SK-N-SH (cell line): ENCODE measurements at regions not wholly inside any gene's neighbourhood (a gene's known extent, or its start where the extent isn't known, plus 50 kb on each side); places are given as distances from the start of the nearest gene placed in this dataset.

Experiments used
- CTCF ChIP-seq: fragments of 200-600 bp; sonication (generic); IDR thresholded peaks from 2 replicates; pipeline ENCODE4 v1.6.1; 2017; ENCODE audit warnings: antibody characterized with exemption, mild to moderate bottlenecking, moderate library complexity
- MAX ChIP-seq: IDR thresholded peaks from 2 replicates; pipeline ENCODE4 v1.4.0; 2012; ENCODE audit warnings: low read depth
- MXI1 ChIP-seq: IDR thresholded peaks from 2 replicates; pipeline ENCODE4 v1.6.1; 2012; ENCODE audit warnings: mild to moderate bottlenecking, low read depth, low read length, improper control_type of control experiment
- POLR2AphosphoS5 ChIP-seq: IDR thresholded peaks from 2 replicates; pipeline ENCODE4 v1.6.1; 2012; ENCODE audit warnings: low read depth, low read length
- RAD21 ChIP-seq: IDR thresholded peaks from 2 replicates; pipeline ENCODE4 v1.6.1; 2012; ENCODE audit warnings: mild to moderate bottlenecking, low read length
- RXRA ChIP-seq: IDR thresholded peaks from 2 replicates; pipeline ENCODE4 v1.4.0; 2012; ENCODE audit warnings: low read depth, mild to moderate bottlenecking, borderline replicate concordance
- TAF1 ChIP-seq: IDR thresholded peaks from 2 replicates; pipeline ENCODE4 v1.6.1; 2012; ENCODE audit warnings: low read depth, mild to moderate bottlenecking, low read length, moderate library complexity, borderline replicate concordance
- TF ChIP-seq, protein P1 (sequence below): fragments of 150-350 bp; IDR thresholded peaks from 2 replicates; pipeline ENCODE4 v1.6.1; 2017; ENCODE audit warnings: antibody characterized with exemption, low read length, low read depth, borderline replicate concordance

GRCh38 chr4:187236209-187236890, 512.7 kb upstream of the FAT1 start:
- TF ChIP-seq TAF1 (no peak), CTCF (no peak), RAD21 (no peak), POLR2AphosphoS5 (no peak), MXI1 (no peak), MAX (no peak), RXRA (no peak)
- TF ChIP-seq, protein P1, sequence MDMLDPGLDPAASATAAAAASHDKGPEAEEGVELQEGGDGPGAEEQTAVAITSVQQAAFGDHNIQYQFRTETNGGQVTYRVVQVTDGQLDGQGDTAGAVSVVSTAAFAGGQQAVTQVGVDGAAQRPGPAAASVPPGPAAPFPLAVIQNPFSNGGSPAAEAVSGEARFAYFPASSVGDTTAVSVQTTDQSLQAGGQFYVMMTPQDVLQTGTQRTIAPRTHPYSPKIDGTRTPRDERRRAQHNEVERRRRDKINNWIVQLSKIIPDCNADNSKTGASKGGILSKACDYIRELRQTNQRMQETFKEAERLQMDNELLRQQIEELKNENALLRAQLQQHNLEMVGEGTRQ = no peak
